ENCODE measurements at regions not wholly inside any gene's neighbourhood (a gene's known extent, or its start where the extent isn't known, plus 50 kb on each side); places are given as distances from the start of the nearest gene placed in this dataset.
"Not testable (repeated sequence)": the region's sequence is repeated elsewhere in the genome, so short reads cannot be mapped to it uniquely, and the experiment has no call there.

GRCh38 chr2:81068144-81068543 lies 763.6 kb upstream of the LRRTM1 start:
- no peak for DNase-seq (ENCODE audit: low spot score)

DNA sequence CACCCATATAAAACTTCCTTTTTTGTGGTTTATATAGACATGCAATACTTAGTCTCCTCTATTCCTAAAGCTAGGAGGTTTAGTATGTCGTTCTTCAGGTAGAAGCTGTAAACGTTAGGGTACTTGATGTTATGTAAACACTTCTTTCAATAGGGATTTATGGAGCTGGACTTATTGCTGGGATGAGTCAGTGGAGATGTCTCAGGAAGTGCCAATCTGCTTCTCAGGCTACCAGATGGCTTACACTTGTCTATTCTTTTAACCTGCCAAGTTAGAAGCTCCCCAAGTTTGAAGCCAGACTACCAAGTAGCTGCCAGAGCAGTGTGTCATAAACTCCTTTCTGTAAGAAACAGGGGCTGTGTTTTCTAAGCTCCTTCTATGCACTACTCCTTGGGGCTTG lies 756.5 kb upstream of the LRRTM1 start:
- DNase-seq (ENCODE audit: low spot score), result peak; percentile 23

GRCh38 chr2:81050580-81051095 lies 746.1 kb upstream of the LRRTM1 start:
- no peak for DNase-seq (ENCODE audit: low spot score)

DNA sequence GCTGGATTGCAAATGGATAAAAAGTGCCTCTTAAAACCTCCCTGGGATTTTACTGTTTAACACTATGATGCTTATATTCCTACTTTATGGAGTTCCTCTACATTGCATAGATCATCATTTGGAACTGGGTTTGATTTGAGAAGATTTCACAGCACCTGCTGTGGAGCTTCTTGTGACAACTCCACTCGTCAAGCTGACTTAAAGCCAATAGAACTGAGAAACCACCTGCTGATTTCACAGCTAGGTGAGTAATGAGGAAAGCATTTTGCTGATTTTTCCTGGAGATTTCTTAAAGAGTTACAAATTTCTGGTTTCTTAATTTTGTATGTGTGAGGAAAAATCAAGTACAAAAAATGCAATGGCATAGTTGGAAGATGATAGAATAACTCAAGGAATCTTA lies 739.1 kb upstream of the LRRTM1 start:
- no peak for DNase-seq (ENCODE audit: low spot score)

GRCh38 chr2:81007104-81007503 lies 702.6 kb upstream of the LRRTM1 start:
- no peak for DNase-seq (ENCODE audit: low spot score)

DNA sequence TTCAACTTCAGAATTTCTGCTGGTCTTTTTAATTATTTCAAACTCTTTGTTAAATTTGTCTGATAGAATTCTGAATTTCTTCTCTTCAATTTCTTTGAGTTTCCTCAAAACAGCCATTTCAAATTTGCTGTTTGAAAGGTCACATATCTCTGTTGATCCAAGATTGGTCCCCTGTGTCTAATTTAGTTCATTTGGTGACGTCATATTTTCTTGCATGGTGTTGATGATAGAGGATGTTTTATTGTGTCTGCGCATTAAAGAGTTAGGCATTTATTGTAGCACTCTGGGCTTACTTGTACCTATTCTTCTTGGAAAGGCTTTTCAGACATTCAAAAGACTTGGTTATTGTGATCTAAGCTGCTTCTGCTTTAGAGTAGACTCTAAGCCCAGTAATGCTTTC lies 698.4 kb upstream of the LRRTM1 start:
- no peak for DNase-seq (ENCODE audit: low spot score)

GRCh38 chr2:80987466-80987865 lies 682.9 kb upstream of the LRRTM1 start:
- DNase-seq (ENCODE audit: low spot score), result no peak

DNA sequence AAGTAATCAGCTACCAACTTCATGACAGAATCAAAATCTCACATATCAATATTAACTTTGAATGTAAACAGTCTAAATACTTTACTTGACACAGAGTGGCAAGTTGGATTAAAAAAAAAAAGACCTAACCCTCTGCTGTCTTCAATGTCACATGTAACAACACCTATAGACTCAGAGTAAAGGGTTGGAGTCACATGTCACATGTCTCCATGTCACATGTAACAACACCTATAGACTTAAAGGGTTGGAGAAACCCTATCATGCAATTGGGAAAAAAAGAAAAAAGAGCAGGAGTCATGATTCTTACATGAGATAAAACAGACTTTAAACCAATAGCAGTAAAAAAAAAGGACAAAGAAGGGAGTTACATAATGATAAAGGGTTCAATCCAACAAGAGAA lies 665.3 kb upstream of the LRRTM1 start:
- no peak for DNase-seq (ENCODE audit: low spot score)

- no peak for DNase-seq (ENCODE audit: low spot score)
Observed at GRCh38 chr2:80968450-80968849, 663.9 kb upstream of the LRRTM1 start.

DNA sequence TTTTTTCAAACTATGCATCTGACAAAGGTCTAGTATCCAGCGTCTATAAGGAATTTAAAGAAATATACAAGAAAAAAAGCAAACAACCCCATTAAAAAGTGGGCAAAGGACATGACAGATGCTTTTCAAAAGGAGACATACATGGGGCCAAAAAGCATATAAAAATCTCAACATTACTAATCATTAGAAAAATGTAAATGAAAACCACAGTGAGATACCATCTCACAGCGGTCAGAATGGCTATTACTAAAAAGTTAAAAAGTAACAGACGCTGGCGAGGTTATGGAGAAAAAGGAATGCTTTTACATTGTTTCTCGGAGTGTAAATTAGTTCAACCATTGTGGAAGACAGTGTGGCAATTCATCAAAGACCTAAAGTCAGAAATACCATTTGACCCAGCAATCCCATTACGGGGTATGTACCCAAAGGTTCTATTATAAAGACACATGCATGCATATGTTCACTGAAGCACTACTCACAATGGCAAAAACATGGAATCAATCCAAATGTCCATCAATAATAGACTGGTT lies 643.1 kb upstream of the LRRTM1 start:
- no peak for DNase-seq (ENCODE audit: low spot score)

DNA sequence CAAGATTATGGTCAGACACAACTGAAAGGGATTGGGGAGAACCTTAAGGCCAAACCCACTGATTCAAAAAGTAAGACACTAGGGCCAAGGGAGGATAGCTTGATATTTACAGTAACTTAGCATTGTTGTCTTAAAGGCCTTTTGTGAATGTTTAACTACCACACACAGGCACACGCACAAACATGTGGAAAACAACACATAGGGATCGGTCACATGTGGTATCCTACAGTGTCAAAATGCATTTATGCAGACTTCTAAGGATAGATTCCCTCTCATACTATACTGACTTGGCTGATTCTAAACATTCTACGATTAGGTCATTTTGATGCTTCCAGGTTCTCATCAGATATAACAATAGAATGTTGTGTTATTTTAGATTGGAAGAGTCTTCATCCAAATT lies 638.9 kb upstream of the LRRTM1 start:
- no peak for DNase-seq (ENCODE audit: low spot score)

DNA sequence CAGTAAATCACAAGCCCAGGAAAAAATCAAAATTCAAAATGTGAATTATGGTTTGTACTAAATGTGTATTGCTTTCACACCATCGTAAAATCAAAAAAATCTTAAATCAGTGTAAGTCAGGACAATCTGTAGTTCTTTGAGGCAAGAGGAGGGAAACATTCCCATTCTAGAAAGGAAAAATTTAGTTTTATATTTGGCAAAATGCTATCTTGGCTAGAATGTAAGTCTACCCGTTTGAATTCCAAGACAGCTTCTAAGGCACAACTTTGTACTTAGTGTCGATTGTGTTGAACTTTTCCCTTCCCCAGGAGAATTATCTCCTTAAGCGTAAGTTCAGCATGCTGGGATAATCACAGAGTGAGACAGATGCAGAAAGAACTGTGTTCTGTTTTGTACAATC lies 638.2 kb upstream of the LRRTM1 start:
- DNase-seq (ENCODE audit: low spot score), result no peak

GRCh38 chr2:80938463-80938862 lies 633.9 kb upstream of the LRRTM1 start:
- DNase-seq (ENCODE audit: low spot score), result no peak

DNA sequence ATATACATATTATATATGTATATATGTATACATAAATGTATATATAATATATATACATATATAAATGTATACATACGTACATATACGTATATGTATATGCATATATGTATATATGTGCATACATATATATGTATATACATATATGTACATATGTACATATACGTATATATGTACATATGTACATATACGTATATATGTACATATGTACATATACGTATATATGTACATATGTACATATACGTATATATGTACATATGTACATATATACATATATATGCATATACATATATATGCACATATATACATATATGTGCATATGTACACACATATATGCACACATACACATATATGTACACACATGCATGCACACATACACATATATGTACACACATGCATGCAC lies 627.3 kb upstream of the LRRTM1 start:
- not testable (repeated sequence) for DNase-seq (ENCODE audit: low spot score)

DNA sequence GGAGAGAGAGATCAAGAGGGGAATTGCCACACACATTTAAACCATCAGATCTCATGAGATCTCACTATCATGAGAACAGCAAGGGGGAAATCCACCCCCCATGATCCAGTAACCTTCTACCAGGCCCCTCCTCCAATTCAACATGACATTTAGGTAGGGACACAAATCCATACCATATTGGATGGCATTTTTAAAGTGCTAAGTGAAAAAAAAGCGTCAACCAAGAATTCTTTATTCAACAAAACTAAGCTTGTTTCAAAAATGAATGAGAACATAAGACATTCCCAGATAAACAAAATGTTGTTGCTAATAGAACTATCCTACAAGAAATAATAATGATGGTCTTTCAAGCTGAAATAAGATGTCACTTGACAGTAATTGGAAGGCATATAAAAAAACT lies 626.2 kb upstream of the LRRTM1 start:
- no peak for DNase-seq (ENCODE audit: low spot score)

DNA sequence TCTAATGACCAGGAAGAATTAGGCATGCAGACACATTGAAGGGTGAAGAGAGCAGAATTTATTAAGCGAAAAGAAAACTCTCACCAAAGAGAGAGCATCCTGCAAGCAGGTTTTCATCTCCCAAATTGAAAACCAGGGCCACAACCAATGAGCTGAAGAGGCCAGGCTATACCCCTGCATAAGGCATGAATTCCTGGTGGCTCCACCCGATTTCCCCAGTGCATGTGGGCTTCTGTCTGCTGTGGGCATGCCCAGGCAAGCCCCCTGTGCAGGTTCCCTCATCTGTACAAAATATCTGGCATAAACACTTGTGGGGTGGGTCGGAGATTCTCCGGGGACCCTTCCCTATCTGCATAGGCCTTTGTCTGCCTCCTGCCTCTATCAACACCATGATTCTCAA lies 621.6 kb upstream of the LRRTM1 start:
- no peak for DNase-seq (ENCODE audit: low spot score)

DNA sequence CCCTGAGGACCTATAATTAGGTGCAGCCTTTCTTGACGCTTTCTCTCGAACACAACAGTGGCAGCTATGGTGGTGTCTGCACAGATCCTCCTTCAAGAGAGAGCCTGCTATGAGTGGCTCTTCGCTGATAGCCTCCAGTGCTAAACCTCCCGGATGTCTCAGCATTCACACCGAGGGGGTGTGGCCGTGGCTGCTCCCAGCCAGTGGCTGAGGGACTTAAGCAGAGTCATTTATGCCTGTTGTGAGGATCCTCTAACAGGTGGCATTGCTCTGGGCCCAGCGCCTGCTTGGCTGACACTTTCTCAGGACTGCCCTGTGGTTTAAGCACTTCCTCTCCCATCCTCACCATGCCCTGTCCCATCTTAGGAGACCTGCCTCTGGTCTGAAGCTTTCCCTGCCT lies 592.0 kb upstream of the LRRTM1 start:
- DNase-seq (ENCODE audit: low spot score), result no peak

- no peak for DNase-seq (ENCODE audit: low spot score)
Observed at GRCh38 chr2:80894486-80894885, 589.9 kb upstream of the LRRTM1 start.

- DNase-seq (ENCODE audit: low spot score), result no peak
Observed at GRCh38 chr2:80893711-80894110, 589.2 kb upstream of the LRRTM1 start.

GRCh38 chr2:80889009-80889408 lies 584.5 kb upstream of the LRRTM1 start:
- no peak for DNase-seq (ENCODE audit: low spot score)

DNA sequence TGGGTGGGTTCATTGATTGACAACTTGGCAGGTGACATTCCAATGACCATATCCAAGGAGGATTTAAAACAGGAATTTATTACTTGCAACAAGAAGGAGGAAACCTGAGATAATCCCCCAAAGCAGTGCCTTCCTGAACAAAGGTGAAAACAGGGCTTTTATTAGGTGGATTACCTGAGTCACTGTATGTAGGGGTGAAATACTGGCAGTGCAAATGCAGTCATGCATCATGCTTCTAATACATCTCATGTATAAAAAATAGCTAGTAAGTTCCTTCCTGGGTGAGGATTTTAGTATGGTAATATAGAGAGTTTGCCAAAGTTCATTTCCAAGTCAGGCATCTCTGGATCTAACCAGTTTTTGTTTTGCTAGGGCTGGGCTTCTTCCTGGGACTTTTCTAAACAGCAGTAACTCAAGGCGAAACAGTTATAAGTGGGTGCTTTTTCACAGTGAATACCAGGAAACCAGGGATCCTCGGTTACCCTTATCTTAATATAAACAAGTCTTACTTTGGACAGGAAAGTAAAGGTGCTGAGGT lies 583.4 kb upstream of the LRRTM1 start:
- DNase-seq (ENCODE audit: low spot score), result no peak

GRCh38 chr2:80874374-80874773 lies 569.8 kb upstream of the LRRTM1 start:
- no peak for DNase-seq (ENCODE audit: low spot score)

GRCh38 chr2:80869858-80870438 lies 565.4 kb upstream of the LRRTM1 start:
- no peak for DNase-seq (ENCODE audit: low spot score)

GRCh38 chr2:80863147-80863714 lies 558.7 kb upstream of the LRRTM1 start:
- no peak for DNase-seq (ENCODE audit: low spot score)
